ENCODE measurements at regions not wholly inside any gene's neighbourhood (a gene's known extent, or its start where the extent isn't known, plus 50 kb on each side); places are given as distances from the start of the nearest gene placed in this dataset.
A peak's percentile ranks its signal among the peaks of the same experiment; 100 is the strongest.

DNA sequence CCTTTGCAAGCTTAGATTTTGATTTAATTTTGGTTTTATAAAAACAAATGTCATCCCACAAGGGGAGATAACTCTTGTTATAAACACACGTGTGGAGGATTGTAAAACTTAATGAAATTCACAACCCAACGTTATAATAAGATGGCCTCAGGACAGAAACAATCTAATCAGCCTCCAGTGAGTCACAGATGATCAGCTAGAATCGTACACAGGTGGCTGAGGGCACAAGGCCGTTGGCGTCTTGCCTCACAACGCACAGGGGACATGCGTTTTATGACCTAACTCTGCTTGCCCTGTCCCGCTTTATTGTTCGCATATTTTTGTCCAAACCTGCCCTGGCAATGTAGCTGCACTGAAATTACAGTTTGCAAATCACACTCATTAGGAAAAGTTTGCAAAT is 121.9 kb upstream of the PDZRN3 start:
- no peaks in the 10 kb centered on the region for H3K9me3 ChIP-seq (ENCODE audit: severe bottlenecking)
- no peak overlapping the region for H3K27ac ChIP-seq (ENCODE audit: poor library complexity, severe bottlenecking)
- no peak for DNase-seq (ENCODE audit: low spot score)
- H3K4me3 ChIP-seq (ENCODE audit: severe bottlenecking): no peak overlapping the region
- H3K4me1 ChIP-seq (ENCODE audit: insufficient read depth, poor library complexity, severe bottlenecking): peaks cover 7% of the 10 kb centered on the region
- no peaks in the 10 kb centered on the region for H3K27me3 ChIP-seq (ENCODE audit: insufficient read depth, poor library complexity, severe bottlenecking)
- TF ChIP-seq, protein P1, sequence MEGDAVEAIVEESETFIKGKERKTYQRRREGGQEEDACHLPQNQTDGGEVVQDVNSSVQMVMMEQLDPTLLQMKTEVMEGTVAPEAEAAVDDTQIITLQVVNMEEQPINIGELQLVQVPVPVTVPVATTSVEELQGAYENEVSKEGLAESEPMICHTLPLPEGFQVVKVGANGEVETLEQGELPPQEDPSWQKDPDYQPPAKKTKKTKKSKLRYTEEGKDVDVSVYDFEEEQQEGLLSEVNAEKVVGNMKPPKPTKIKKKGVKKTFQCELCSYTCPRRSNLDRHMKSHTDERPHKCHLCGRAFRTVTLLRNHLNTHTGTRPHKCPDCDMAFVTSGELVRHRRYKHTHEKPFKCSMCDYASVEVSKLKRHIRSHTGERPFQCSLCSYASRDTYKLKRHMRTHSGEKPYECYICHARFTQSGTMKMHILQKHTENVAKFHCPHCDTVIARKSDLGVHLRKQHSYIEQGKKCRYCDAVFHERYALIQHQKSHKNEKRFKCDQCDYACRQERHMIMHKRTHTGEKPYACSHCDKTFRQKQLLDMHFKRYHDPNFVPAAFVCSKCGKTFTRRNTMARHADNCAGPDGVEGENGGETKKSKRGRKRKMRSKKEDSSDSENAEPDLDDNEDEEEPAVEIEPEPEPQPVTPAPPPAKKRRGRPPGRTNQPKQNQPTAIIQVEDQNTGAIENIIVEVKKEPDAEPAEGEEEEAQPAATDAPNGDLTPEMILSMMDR (IDR thresholded peaks at IDR 0.05; ENCODE audit: poor library complexity, severe bottlenecking): no peak
- ATAC-seq (ENCODE audit: low read depth): peak; percentile 61
- H3K36me3 ChIP-seq (ENCODE audit: low read depth): no peaks in the 10 kb centered on the region

DNA sequence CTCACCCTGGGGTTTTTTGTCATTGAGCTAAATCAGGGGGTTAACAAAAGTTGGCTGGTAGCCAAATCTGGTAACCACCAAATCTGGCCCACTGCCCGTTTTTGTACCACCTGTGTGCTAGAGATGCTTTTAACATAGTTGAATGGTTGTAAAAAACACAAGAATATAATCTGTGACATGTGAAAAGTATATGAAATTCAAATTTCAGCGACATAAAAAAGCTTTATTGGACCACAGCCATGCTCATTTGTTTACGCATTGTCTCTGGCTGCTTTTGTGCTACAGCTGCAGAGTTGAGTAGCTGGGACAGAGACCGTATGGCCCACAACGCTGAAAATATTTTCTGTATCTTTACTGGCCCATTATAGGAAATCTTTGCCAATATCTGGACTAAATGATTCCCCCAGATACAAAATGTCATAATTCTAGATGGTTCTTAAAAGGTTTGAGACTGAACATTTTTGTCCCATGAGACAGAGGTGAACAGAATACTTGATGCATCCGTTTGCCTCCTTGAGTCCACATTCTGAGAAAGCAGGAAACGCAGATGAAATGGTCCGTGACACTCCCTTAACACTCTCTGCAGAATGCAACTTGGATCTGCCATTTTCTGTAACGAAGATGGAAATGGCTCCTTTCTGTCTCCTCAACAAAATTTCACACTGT is 120.9 kb upstream of the PDZRN3 start:
- Histone ChIP-seq H3K4me1 (ENCODE audit: insufficient read depth, poor library complexity, severe bottlenecking) (peaks cover 7% of the 10 kb centered on the region), H3K4me3 (ENCODE audit: severe bottlenecking) (no peak overlapping the region), H3K9me3 (ENCODE audit: severe bottlenecking) (no peaks in the 10 kb centered on the region), H3K27me3 (ENCODE audit: insufficient read depth, poor library complexity, severe bottlenecking) (no peaks in the 10 kb centered on the region), H3K27ac (ENCODE audit: poor library complexity, severe bottlenecking) (no peak overlapping the region), H3K36me3 (ENCODE audit: low read depth) (no peaks in the 10 kb centered on the region)
- TF ChIP-seq, protein P1 (IDR thresholded peaks at IDR 0.05; ENCODE audit: poor library complexity, severe bottlenecking): no peak
- DNase-seq (ENCODE audit: low spot score) (no peak), ATAC-seq (ENCODE audit: low read depth) (no peak)

DNA sequence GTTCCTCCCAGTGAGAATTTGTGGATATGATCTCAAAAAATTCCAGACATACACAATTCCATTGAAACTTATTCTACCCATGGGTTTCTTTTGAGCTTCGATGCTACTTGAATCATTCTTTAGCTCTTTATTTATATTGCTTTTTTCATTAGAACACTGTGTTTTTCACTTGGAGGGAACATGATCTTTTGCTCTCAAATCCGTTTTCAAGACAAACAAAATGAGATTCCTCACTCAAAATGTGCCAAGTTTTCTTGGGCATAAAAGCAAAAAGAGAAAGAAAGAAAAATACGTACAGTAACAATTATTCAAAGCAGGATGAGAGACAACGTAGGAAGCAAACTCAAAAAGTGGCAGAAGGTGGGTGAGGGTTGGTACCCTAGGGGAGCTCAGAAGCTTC is 118.8 kb upstream of the PDZRN3 start:
- Histone ChIP-seq H3K4me3 (ENCODE audit: severe bottlenecking) (no peak overlapping the region), H3K4me1 (ENCODE audit: insufficient read depth, poor library complexity, severe bottlenecking) (peaks cover 7% of the 10 kb centered on the region), H3K27me3 (ENCODE audit: insufficient read depth, poor library complexity, severe bottlenecking) (no peaks in the 10 kb centered on the region), H3K9me3 (ENCODE audit: severe bottlenecking) (no peaks in the 10 kb centered on the region), H3K36me3 (ENCODE audit: low read depth) (no peaks in the 10 kb centered on the region), H3K27ac (ENCODE audit: poor library complexity, severe bottlenecking) (no peak overlapping the region)
- DNase-seq (ENCODE audit: low spot score) (no peak), ATAC-seq (ENCODE audit: low read depth) (no peak)
- TF ChIP-seq, protein P1 (IDR thresholded peaks at IDR 0.05; ENCODE audit: poor library complexity, severe bottlenecking): no peak

DNA sequence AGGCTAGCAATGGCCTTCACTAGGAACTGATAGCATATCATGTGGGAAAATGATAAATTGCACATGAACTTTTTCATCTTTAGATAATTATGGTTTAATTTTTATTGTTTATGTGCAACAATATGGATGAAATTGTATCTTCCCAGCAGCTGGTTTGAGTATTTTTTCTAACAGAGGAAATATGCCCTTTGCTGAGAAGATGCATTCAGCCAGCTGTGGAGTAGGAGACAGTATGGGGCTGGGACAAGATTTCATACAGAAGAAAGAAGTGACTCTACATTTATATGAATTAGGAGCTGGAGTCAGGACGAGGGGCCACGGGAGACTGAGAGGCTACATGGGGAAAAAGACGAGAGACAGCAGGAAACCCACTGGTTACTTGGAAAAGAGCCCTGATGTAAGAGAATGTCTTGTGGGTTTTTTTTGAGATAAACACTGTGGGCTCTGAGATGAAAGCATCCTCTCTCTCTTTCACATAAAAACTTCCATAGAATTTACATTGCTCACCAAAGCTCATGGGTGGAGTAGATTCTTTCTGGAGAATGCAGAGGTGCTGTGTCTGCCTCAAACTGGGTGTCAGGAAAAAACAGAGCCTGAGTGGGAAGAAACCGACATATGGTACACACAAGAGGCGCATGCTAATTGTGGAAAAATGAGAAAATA is 115.2 kb upstream of the PDZRN3 start:
- ATAC-seq (ENCODE audit: low read depth) (no peak), DNase-seq (ENCODE audit: low spot score) (no peak)
- Histone ChIP-seq H3K27ac (ENCODE audit: poor library complexity, severe bottlenecking) (no peak overlapping the region), H3K36me3 (ENCODE audit: low read depth) (no peaks in the 10 kb centered on the region), H3K27me3 (ENCODE audit: insufficient read depth, poor library complexity, severe bottlenecking) (no peaks in the 10 kb centered on the region), H3K9me3 (ENCODE audit: severe bottlenecking) (no peaks in the 10 kb centered on the region), H3K4me1 (ENCODE audit: insufficient read depth, poor library complexity, severe bottlenecking) (no peaks in the 10 kb centered on the region), H3K4me3 (ENCODE audit: severe bottlenecking) (no peak overlapping the region)
- TF ChIP-seq, protein P1 (IDR thresholded peaks at IDR 0.05; ENCODE audit: poor library complexity, severe bottlenecking): no peak

DNA sequence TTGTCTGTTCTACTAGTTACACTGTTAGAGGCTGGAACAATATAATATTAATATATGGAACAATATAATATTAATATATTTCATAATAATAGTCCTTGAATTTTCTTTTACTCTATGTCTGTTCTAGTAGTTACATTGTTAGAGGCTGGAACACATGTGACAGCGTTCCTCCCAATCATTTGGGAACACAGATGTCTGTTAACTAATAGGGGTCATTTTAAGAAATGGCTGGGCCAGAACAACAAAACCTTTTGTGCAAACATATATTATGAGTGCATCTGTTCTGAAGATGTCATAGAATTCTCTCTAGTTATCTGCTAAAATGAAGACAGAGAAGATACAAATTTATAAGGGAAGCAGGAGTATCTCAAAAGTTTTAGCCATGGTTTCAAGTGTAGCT is 114.0 kb upstream of the PDZRN3 start:
- Histone ChIP-seq H3K27ac (ENCODE audit: poor library complexity, severe bottlenecking) (no peak overlapping the region), H3K4me1 (ENCODE audit: insufficient read depth, poor library complexity, severe bottlenecking) (no peaks in the 10 kb centered on the region), H3K36me3 (ENCODE audit: low read depth) (no peaks in the 10 kb centered on the region), H3K9me3 (ENCODE audit: severe bottlenecking) (no peaks in the 10 kb centered on the region), H3K27me3 (ENCODE audit: insufficient read depth, poor library complexity, severe bottlenecking) (no peaks in the 10 kb centered on the region), H3K4me3 (ENCODE audit: severe bottlenecking) (no peak overlapping the region)
- ATAC-seq (ENCODE audit: low read depth): no peak
- DNase-seq (ENCODE audit: low spot score): no peak
- TF ChIP-seq, protein P1 (IDR thresholded peaks at IDR 0.05; ENCODE audit: poor library complexity, severe bottlenecking): no peak

Measured in RWPE2 (cell line).